ENCODE measurements at regions not wholly inside any gene's neighbourhood (a gene's known extent, or its start where the extent isn't known, plus 50 kb on each side); places are given as distances from the start of the nearest gene placed in this dataset.

DNA sequence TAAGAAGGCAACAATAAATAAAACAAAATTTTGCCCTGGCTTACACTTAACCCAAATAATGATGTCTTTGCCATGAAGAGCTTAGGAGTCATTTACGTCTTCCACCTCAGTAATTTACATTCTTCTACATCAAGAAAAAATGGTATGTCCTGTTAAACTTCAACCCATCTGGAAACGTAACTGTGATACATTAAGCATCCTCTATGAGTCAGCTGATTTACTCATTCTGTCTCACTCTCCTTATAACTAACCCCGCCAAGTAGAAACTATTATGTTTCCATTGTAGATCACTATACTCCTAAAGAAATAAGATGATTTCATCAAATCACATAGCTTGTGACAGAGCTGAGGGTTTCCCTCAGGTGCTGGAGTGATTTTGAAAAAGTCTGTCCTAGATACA lies 330.7 kb downstream of the CDC14C start:
- 59 to 72% (median 68%) methylated on average over 3 of the region's 3 CpGs for WGBS, 3 donors
- Histone ChIP-seq H3K27ac (no peak overlapping the region), H3K4me3 (no peak overlapping the region), H3K9me3 (no peaks in the 10 kb centered on the region), H3K27me3 (ENCODE audit: insufficient read depth in 3 of 3, low read length in 2 of 3) (no peaks in the 10 kb centered on the region), H3K36me3 (ENCODE audit: insufficient read depth in 1 of 2, low read depth in 1 of 2) (no peaks in the 10 kb centered on the region), H3K4me1 (no peaks in the 10 kb centered on the region)
- TF ChIP-seq, protein P1, sequence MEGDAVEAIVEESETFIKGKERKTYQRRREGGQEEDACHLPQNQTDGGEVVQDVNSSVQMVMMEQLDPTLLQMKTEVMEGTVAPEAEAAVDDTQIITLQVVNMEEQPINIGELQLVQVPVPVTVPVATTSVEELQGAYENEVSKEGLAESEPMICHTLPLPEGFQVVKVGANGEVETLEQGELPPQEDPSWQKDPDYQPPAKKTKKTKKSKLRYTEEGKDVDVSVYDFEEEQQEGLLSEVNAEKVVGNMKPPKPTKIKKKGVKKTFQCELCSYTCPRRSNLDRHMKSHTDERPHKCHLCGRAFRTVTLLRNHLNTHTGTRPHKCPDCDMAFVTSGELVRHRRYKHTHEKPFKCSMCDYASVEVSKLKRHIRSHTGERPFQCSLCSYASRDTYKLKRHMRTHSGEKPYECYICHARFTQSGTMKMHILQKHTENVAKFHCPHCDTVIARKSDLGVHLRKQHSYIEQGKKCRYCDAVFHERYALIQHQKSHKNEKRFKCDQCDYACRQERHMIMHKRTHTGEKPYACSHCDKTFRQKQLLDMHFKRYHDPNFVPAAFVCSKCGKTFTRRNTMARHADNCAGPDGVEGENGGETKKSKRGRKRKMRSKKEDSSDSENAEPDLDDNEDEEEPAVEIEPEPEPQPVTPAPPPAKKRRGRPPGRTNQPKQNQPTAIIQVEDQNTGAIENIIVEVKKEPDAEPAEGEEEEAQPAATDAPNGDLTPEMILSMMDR (IDR thresholded peaks at IDR 0.05): no peak
- ATAC-seq (no peak), DNase-seq (no peak)
- intact Hi-C loops (cut with DNase I): no loop called here

DNA sequence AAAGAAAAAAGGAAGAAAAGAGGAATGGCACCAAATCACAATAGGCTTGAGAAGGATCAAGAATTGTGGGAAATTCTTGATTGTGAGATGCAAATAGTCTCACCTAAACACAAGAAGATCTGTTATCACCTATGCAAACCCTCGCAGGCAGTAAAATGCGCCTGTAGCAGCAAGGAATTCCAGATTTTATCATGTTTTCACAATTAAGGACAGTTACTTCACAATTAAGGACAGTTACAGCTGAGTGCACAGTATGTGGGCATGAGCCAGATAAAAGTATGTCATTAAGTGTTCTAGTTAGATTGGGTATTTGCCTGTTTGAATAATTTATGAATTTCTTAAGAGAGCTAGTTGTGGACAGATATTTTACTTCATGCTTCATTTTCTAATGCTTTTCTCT lies 336.2 kb downstream of the CDC14C start:
- ATAC-seq (no peak), DNase-seq (no peak)
- no peaks in the 10 kb centered on the region for H3K4me1 ChIP-seq
- no peaks in the 10 kb centered on the region for H3K9me3 ChIP-seq
- WGBS, 3 donors: 75 to 83% (median 79%) methylated on average over 2 of the region's 2 CpGs
- intact Hi-C loops (cut with DNase I): no loop called here
- no peak overlapping the region for H3K27ac ChIP-seq
- H3K36me3 ChIP-seq (ENCODE audit: insufficient read depth in 1 of 2, low read depth in 1 of 2): no peaks in the 10 kb centered on the region
- no peaks in the 10 kb centered on the region for H3K27me3 ChIP-seq (ENCODE audit: insufficient read depth in 3 of 3, low read length in 2 of 3)
- H3K4me3 ChIP-seq: no peak overlapping the region
- TF ChIP-seq, protein P1 (IDR thresholded peaks at IDR 0.05): no peak

DNA sequence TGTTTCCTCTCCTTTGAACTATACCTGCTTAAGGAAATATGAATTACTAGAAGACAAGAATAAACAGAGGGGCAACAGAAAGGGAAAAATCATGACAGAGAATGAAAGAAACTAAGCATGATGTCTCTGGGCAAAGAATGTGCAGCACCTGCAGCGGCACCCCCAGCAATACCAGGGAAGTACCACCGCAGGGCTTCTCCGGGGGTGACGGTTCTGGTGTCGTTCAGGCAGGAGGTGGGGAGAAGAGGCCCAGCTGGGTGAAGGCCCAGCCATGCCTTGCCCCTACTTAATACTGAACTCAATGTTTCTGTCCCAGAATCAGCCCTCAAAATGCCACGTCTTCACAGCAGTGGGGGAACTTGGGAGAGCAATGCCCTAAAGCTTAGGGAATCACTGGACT lies 337.6 kb downstream of the CDC14C start:
- no peak for DNase-seq
- 87 to 90% (median 88%) methylated on average over 6 of the region's 6 CpGs for WGBS, 3 donors
- TF ChIP-seq, protein P1 (IDR thresholded peaks at IDR 0.05): no peak
- Histone ChIP-seq H3K4me1 (no peaks in the 10 kb centered on the region), H3K27me3 (ENCODE audit: insufficient read depth in 3 of 3, low read length in 2 of 3) (no peaks in the 10 kb centered on the region), H3K4me3 (no peak overlapping the region), H3K27ac (no peak overlapping the region), H3K36me3 (ENCODE audit: insufficient read depth in 1 of 2, low read depth in 1 of 2) (no peaks in the 10 kb centered on the region), H3K9me3 (no peaks in the 10 kb centered on the region)
- intact Hi-C loops (cut with DNase I): no loop called here
- ATAC-seq: no peak

DNA sequence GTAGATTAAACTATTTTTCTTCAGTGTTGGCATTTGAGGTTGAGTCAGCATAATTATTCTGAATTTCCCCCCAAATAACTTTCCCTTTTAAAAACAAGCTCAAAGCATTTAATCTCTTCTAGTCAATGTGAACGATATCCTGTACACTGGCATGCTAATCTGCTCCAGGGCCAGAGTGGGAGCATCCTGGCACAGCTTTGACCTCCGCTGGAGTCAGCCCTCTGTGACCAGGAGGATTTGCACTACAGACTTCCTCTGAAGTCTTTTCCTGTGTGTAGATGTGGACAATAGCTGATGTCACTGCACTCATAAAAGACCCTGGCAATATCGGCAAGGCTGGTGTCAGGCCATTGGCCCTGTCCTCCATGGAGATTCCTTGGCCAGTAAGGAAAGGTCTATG lies 340.2 kb downstream of the CDC14C start:
- Histone ChIP-seq H3K4me1 (no peaks in the 10 kb centered on the region), H3K27ac (no peak overlapping the region), H3K27me3 (ENCODE audit: insufficient read depth in 3 of 3, low read length in 2 of 3) (no peaks in the 10 kb centered on the region), H3K4me3 (no peak overlapping the region), H3K36me3 (ENCODE audit: insufficient read depth in 1 of 2, low read depth in 1 of 2) (no peaks in the 10 kb centered on the region), H3K9me3 (no peaks in the 10 kb centered on the region)
- WGBS, 3 donors: 37 to 78% (median 54%) methylated on average over 3 of the region's 3 CpGs
- TF ChIP-seq, protein P1 (IDR thresholded peaks at IDR 0.05): no peak
- DNase-seq (no peak), ATAC-seq (no peak)
- intact Hi-C loops (cut with DNase I): no loop called here

DNA sequence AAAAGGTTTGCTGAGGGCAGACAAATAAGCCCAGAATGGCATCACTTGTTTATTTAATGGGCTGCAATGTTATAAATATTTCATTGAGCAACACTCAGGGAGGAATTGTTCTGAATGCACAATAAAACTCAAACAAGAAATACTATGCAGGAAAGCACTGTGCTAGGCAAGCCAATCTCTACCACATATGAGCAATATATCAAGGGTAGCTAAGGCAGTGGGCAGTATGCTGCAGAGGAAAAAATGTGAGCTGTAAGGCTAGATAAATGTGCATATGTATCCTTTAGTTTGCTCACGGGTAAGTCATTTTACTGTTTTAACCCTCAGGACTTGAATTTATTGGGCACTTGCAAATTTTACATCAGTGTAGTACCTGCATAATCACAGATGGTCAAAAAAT lies 349.6 kb downstream of the CDC14C start:
- TF ChIP-seq, protein P1 (IDR thresholded peaks at IDR 0.05): no peak
- Histone ChIP-seq H3K36me3 (ENCODE audit: insufficient read depth in 1 of 2, low read depth in 1 of 2) (no peaks in the 10 kb centered on the region), H3K4me3 (no peak overlapping the region), H3K4me1 (no peaks in the 10 kb centered on the region), H3K9me3 (no peaks in the 10 kb centered on the region), H3K27me3 (ENCODE audit: insufficient read depth in 3 of 3, low read length in 2 of 3) (no peaks in the 10 kb centered on the region), H3K27ac (no peak overlapping the region)
- no peak for DNase-seq
- no peak for ATAC-seq
- intact Hi-C loops (cut with DNase I): no loop called here
- WGBS, 3 donors: 58 to 73% (median 59%) methylated on average over 1 of the region's 1 CpG

Data from psoas muscle (tissue), 7 donors.